ENCODE measurements at regions not wholly inside any gene's neighbourhood (a gene's known extent, or its start where the extent isn't known, plus 50 kb on each side); places are given as distances from the start of the nearest gene placed in this dataset.

DNA sequence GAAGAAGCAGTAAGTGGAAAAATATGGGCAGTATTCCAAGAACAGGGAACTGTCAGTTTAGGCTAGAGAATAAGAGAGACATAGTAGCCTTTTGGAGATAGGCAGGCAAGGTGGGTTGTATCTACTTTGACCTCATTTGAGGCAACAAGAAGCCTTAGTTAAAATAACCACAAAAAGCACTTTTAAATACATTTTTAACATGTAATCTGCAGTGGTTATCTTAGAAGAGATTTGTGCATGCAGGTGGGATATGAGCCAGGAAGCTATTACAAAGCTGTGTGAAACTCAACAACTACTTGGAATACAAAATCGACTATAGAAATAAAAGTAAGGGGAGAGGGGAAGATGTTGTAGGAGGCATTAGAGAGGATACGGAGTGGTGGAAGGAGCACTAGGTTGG, 143.7 kb upstream of the MCHR2 start:
- no peak for TF ChIP-seq FOXP2 (optimal IDR thresholded peaks at IDR 0.05; ENCODE audit: borderline replicate concordance, extremely low read depth, extremely low read length, insufficient read depth)
- no peak for TF ChIP-seq POLR2AphosphoS5 (IDR thresholded peaks at IDR 0.05; ENCODE audit: low read depth, low read length)
- no peak for TF ChIP-seq REST (IDR thresholded peaks at IDR 0.05; ENCODE audit: insufficient read depth in 1 of 2, low read depth in 2 of 2, low read length in 2 of 2)
- TF ChIP-seq SIN3A (IDR thresholded peaks at IDR 0.05; ENCODE audit: borderline replicate concordance, insufficient read depth, low read length) = no peak
- no peak for TF ChIP-seq TAF1 (IDR thresholded peaks at IDR 0.05; ENCODE audit: borderline replicate concordance, insufficient read depth, low read length)

- no peak for TF ChIP-seq POLR2AphosphoS5 (IDR thresholded peaks at IDR 0.05; ENCODE audit: low read depth, low read length)
- TF ChIP-seq TAF1 (IDR thresholded peaks at IDR 0.05; ENCODE audit: borderline replicate concordance, insufficient read depth, low read length) = no peak
- TF ChIP-seq FOXP2 (optimal IDR thresholded peaks at IDR 0.05; ENCODE audit: borderline replicate concordance, extremely low read depth, extremely low read length, insufficient read depth) = no peak
- no peak for TF ChIP-seq REST (IDR thresholded peaks at IDR 0.05; ENCODE audit: insufficient read depth in 1 of 2, low read depth in 2 of 2, low read length in 2 of 2)
- no peak for TF ChIP-seq SIN3A (IDR thresholded peaks at IDR 0.05; ENCODE audit: borderline replicate concordance, insufficient read depth, low read length)
These were observed 142.6 kb upstream of the MCHR2 start for GRCh38 chr6:100136590-100136989.

GRCh38 chr6:100135977-100136376, 142.0 kb upstream of the MCHR2 start:
- TF ChIP-seq POLR2AphosphoS5 (IDR thresholded peaks at IDR 0.05; ENCODE audit: low read depth, low read length) (no peak), REST (IDR thresholded peaks at IDR 0.05; ENCODE audit: insufficient read depth in 1 of 2, low read depth in 2 of 2, low read length in 2 of 2) (no peak), TAF1 (IDR thresholded peaks at IDR 0.05; ENCODE audit: borderline replicate concordance, insufficient read depth, low read length) (no peak), SIN3A (IDR thresholded peaks at IDR 0.05; ENCODE audit: borderline replicate concordance, insufficient read depth, low read length) (no peak), FOXP2 (optimal IDR thresholded peaks at IDR 0.05; ENCODE audit: borderline replicate concordance, extremely low read depth, extremely low read length, insufficient read depth) (no peak)

DNA sequence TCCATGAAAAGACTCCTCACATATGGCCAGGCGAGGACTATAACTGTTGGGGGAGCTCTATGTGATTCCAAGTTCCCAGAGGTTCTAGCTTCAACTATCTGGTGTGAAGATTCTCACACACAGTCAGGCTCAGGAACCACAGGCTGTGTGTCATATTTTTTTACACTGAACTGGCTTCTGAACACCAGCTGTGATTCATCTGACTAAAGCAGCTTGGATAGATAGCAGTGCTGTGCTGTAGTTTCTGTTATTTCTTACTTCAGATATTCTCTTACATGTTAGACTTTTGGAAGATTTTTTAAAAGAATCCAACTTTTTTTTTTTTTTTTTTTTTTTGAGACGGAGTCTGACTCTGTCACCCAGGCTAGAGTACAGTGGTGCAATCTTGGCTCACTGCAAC, 140.7 kb upstream of the MCHR2 start:
- TF ChIP-seq TAF1 (IDR thresholded peaks at IDR 0.05; ENCODE audit: borderline replicate concordance, insufficient read depth, low read length) = no peak
- TF ChIP-seq SIN3A (IDR thresholded peaks at IDR 0.05; ENCODE audit: borderline replicate concordance, insufficient read depth, low read length) = no peak

DNA sequence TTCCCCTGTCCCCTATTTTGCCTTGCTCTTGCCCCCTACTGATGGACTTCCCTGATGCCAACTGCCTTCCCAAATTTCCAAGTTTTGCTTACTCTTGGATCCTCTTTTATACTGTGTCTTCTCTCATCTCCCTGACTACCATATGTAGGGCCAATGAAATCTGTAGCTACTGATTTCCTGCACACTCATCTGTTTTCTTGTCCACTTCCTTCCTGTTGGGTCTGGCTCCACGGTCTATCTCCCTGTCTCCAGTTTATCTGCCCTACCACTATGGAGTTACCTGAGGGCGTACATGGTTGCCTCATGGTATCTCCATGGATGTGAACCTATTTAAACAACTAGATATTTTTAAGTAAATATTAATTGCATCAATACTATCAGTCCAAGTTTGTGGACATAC, 140.3 kb upstream of the MCHR2 start:
- TF ChIP-seq TAF1 (IDR thresholded peaks at IDR 0.05; ENCODE audit: borderline replicate concordance, insufficient read depth, low read length) (no peak), FOXP2 (optimal IDR thresholded peaks at IDR 0.05; ENCODE audit: borderline replicate concordance, extremely low read depth, extremely low read length, insufficient read depth) (no peak), SIN3A (IDR thresholded peaks at IDR 0.05; ENCODE audit: borderline replicate concordance, insufficient read depth, low read length) (no peak), REST (IDR thresholded peaks at IDR 0.05; ENCODE audit: insufficient read depth in 1 of 2, low read depth in 2 of 2, low read length in 2 of 2) (no peak), POLR2AphosphoS5 (IDR thresholded peaks at IDR 0.05; ENCODE audit: low read depth, low read length) (no peak)
